ENCODE measurements at regions not wholly inside any gene's neighbourhood (a gene's known extent, or its start where the extent isn't known, plus 50 kb on each side); places are given as distances from the start of the nearest gene placed in this dataset.

- H3K27me3 ChIP-seq (ENCODE audit: insufficient read depth, low read length, poor library complexity): no peaks in the 10 kb centered on the region
- H3K4me3 ChIP-seq (ENCODE audit: low read depth in 1 of 2, low read length in 2 of 2): no peak overlapping the region; a peak in 1 of 4 replicates
- no peaks in the 10 kb centered on the region for H3K4me1 ChIP-seq (ENCODE audit: insufficient read depth, low read length)
- ATAC-seq (ENCODE audit: insufficient read depth, low read depth): no peak
- no peak overlapping the region for H2AFZ ChIP-seq (ENCODE audit: low read depth, low read length)
- no peak overlapping the region for H3K9ac ChIP-seq (ENCODE audit: low read depth, low read length)
- H3K36me3 ChIP-seq (ENCODE audit: insufficient read depth, low read length): no peaks in the 10 kb centered on the region
- H3K27ac ChIP-seq (ENCODE audit: low read length): no peak overlapping the region
- no peaks in the 10 kb centered on the region for H3K79me2 ChIP-seq (ENCODE audit: insufficient read depth, low read length)
- TF ChIP-seq CTCF (IDR thresholded peaks at IDR 0.05; ENCODE audit: borderline replicate concordance, extremely low read depth, low read length, poor library complexity, severe bottlenecking) (no peak), EZH2 (IDR thresholded peaks at IDR 0.05; ENCODE audit: borderline replicate concordance, low read depth, low read length, severe bottlenecking) (no peak)
- H3K9me3 ChIP-seq (ENCODE audit: insufficient read depth, low read length, severe bottlenecking): no peaks in the 10 kb centered on the region
- no peak for DNase-seq
- no peak overlapping the region for H3K4me2 ChIP-seq (ENCODE audit: insufficient read depth, low read length)
- H4K20me1 ChIP-seq (ENCODE audit: insufficient read depth, low read length): no peaks in the 10 kb centered on the region
Measured at GRCh38 chr6:78436335-78436734, 431.0 kb upstream of the IRAK1BP1 start.

- ATAC-seq (ENCODE audit: insufficient read depth, low read depth): no peak
- Histone ChIP-seq H3K4me1 (ENCODE audit: insufficient read depth, low read length) (no peaks in the 10 kb centered on the region), H3K27me3 (ENCODE audit: insufficient read depth, low read length, poor library complexity) (no peaks in the 10 kb centered on the region), H3K4me3 (ENCODE audit: low read depth in 1 of 2, low read length in 2 of 2) (no peak overlapping the region), H4K20me1 (ENCODE audit: insufficient read depth, low read length) (no peaks in the 10 kb centered on the region), H3K4me2 (ENCODE audit: insufficient read depth, low read length) (no peak overlapping the region), H3K79me2 (ENCODE audit: insufficient read depth, low read length) (no peaks in the 10 kb centered on the region), H3K9me3 (ENCODE audit: insufficient read depth, low read length, severe bottlenecking) (no peaks in the 10 kb centered on the region), H3K9ac (ENCODE audit: low read depth, low read length) (no peak overlapping the region), H2AFZ (ENCODE audit: low read depth, low read length) (no peak overlapping the region), H3K36me3 (ENCODE audit: insufficient read depth, low read length) (no peaks in the 10 kb centered on the region), H3K27ac (ENCODE audit: low read length) (no peak overlapping the region)
- no peak for DNase-seq
- TF ChIP-seq EZH2 (IDR thresholded peaks at IDR 0.05; ENCODE audit: borderline replicate concordance, low read depth, low read length, severe bottlenecking): no peak
- no peak for TF ChIP-seq CTCF (IDR thresholded peaks at IDR 0.05; ENCODE audit: borderline replicate concordance, extremely low read depth, low read length, poor library complexity, severe bottlenecking)
Measured at GRCh38 chr6:78438135-78438534, 429.2 kb upstream of the IRAK1BP1 start.

- no peaks in the 10 kb centered on the region for H3K36me3 ChIP-seq (ENCODE audit: insufficient read depth, low read length)
- no peaks in the 10 kb centered on the region for H3K79me2 ChIP-seq (ENCODE audit: insufficient read depth, low read length)
- no peak overlapping the region for H3K27ac ChIP-seq (ENCODE audit: low read length)
- no peak overlapping the region for H3K9ac ChIP-seq (ENCODE audit: low read depth, low read length)
- H4K20me1 ChIP-seq (ENCODE audit: insufficient read depth, low read length): no peaks in the 10 kb centered on the region
- H3K9me3 ChIP-seq (ENCODE audit: insufficient read depth, low read length, severe bottlenecking): no peaks in the 10 kb centered on the region
- DNase-seq (no peak), ATAC-seq (ENCODE audit: insufficient read depth, low read depth) (no peak)
- H3K27me3 ChIP-seq (ENCODE audit: insufficient read depth, low read length, poor library complexity): no peaks in the 10 kb centered on the region
- H2AFZ ChIP-seq (ENCODE audit: low read depth, low read length): no peak overlapping the region
- no peak overlapping the region for H3K4me3 ChIP-seq (ENCODE audit: low read depth in 1 of 2, low read length in 2 of 2)
- H3K4me1 ChIP-seq (ENCODE audit: insufficient read depth, low read length): no peaks in the 10 kb centered on the region
- TF ChIP-seq EZH2 (IDR thresholded peaks at IDR 0.05; ENCODE audit: borderline replicate concordance, low read depth, low read length, severe bottlenecking): no peak
- TF ChIP-seq CTCF (IDR thresholded peaks at IDR 0.05; ENCODE audit: borderline replicate concordance, extremely low read depth, low read length, poor library complexity, severe bottlenecking): no peak
- H3K4me2 ChIP-seq (ENCODE audit: insufficient read depth, low read length): no peak overlapping the region
Measured at GRCh38 chr6:78460711-78461110, 406.6 kb upstream of the IRAK1BP1 start.

GRCh38 chr6:78462728-78463127 is 404.6 kb upstream of the IRAK1BP1 start:
- Histone ChIP-seq H4K20me1 (ENCODE audit: insufficient read depth, low read length) (no peaks in the 10 kb centered on the region), H3K4me3 (ENCODE audit: low read depth in 1 of 2, low read length in 2 of 2) (no peak overlapping the region), H3K27me3 (ENCODE audit: insufficient read depth, low read length, poor library complexity) (no peaks in the 10 kb centered on the region), H3K9ac (ENCODE audit: low read depth, low read length) (no peak overlapping the region), H3K9me3 (ENCODE audit: insufficient read depth, low read length, severe bottlenecking) (no peaks in the 10 kb centered on the region), H3K36me3 (ENCODE audit: insufficient read depth, low read length) (no peaks in the 10 kb centered on the region), H2AFZ (ENCODE audit: low read depth, low read length) (no peak overlapping the region), H3K4me2 (ENCODE audit: insufficient read depth, low read length) (no peak overlapping the region), H3K27ac (ENCODE audit: low read length) (no peak overlapping the region), H3K79me2 (ENCODE audit: insufficient read depth, low read length) (no peaks in the 10 kb centered on the region), H3K4me1 (ENCODE audit: insufficient read depth, low read length) (no peaks in the 10 kb centered on the region)
- TF ChIP-seq CTCF (IDR thresholded peaks at IDR 0.05; ENCODE audit: borderline replicate concordance, extremely low read depth, low read length, poor library complexity, severe bottlenecking) (no peak), EZH2 (IDR thresholded peaks at IDR 0.05; ENCODE audit: borderline replicate concordance, low read depth, low read length, severe bottlenecking) (no peak)
- DNase-seq (no peak), ATAC-seq (ENCODE audit: insufficient read depth, low read depth) (no peak)

Measured in DND-41 (cell line).